Embryonic facial prominence (tissue), 1 donor: ENCODE measurements at regions not wholly inside any gene's neighbourhood (a gene's known extent, or its start where the extent isn't known, plus 50 kb on each side); places are given as distances from the start of the nearest gene placed in this dataset.
"Not testable (repeated sequence)": the region's sequence is repeated elsewhere in the genome, so short reads cannot be mapped to it uniquely, and the experiment has no call there.

Experiments used
- DNase-seq: peaks from one replicate; pipeline ENCODE4 v3.0.0-alpha.2; 2016; ENCODE audit errors: extremely low spot score

- no peak for DNase-seq
Measured at GRCh38 chr13:104983601-104984000, 1551.9 kb downstream of the EFNB2 start.

GRCh38 chr13:104980586-104980985, 1554.9 kb downstream of the EFNB2 start:
- no peak for DNase-seq

- DNase-seq: no peak
Measured at GRCh38 chr13:104979281-104980030, 1556.0 kb downstream of the EFNB2 start.

GRCh38 chr13:104976986-104977385, 1558.5 kb downstream of the EFNB2 start:
- DNase-seq: no peak

GRCh38 chr13:104975272-104975671, 1560.2 kb downstream of the EFNB2 start:
- no peak for DNase-seq

- DNase-seq: no peak
Measured at GRCh38 chr13:104968876-104969275, 1566.6 kb downstream of the EFNB2 start.

- DNase-seq: no peak
Measured at GRCh38 chr13:104967836-104968630, 1567.4 kb downstream of the EFNB2 start.

GRCh38 chr13:104967376-104967775, 1568.1 kb downstream of the EFNB2 start:
- DNase-seq: no peak

GRCh38 chr13:104962411-104962810, 1573.1 kb downstream of the EFNB2 start:
- no peak for DNase-seq

- DNase-seq: no peak
Measured at GRCh38 chr13:104961246-104961645, 1574.2 kb downstream of the EFNB2 start.

GRCh38 chr13:104954210-104954609, 1581.3 kb downstream of the EFNB2 start:
- DNase-seq: no peak

- no peak for DNase-seq
Measured at GRCh38 chr13:104953588-104953987, 1581.9 kb downstream of the EFNB2 start.

GRCh38 chr13:104949840-104950740, 1585.4 kb downstream of the EFNB2 start:
- no peak for DNase-seq

- no peak for DNase-seq
Measured at GRCh38 chr13:104944176-104944575, 1591.3 kb downstream of the EFNB2 start.

GRCh38 chr13:104943331-104943730, 1592.1 kb downstream of the EFNB2 start:
- no peak for DNase-seq

- DNase-seq: no peak
Measured at GRCh38 chr13:104937881-104938280, 1597.6 kb downstream of the EFNB2 start.

GRCh38 chr13:104936304-104936703, 1599.2 kb downstream of the EFNB2 start:
- no peak for DNase-seq

- not testable (repeated sequence) for DNase-seq
Measured at GRCh38 chr13:104920513-104920912, 1614.9 kb downstream of the EFNB2 start.

- DNase-seq: no peak
Measured at GRCh38 chr13:104920091-104920490, 1615.4 kb downstream of the EFNB2 start.

GRCh38 chr13:104900191-104900817, 1635.2 kb downstream of the EFNB2 start:
- no peak for DNase-seq

GRCh38 chr13:104898484-104898883, 1637.0 kb downstream of the EFNB2 start:
- no peak for DNase-seq

- no peak for DNase-seq
Measured at GRCh38 chr13:104895521-104895920, 1639.9 kb downstream of the EFNB2 start.
